GM18498 (cell line): ENCODE measurements at regions not wholly inside any gene's neighbourhood (a gene's known extent, or its start where the extent isn't known, plus 50 kb on each side); places are given as distances from the start of the nearest gene placed in this dataset.

ENCODE experiments used
- ATAC-seq: cut with Tn5 transposase; IDR thresholded peaks from one replicate; pipeline ENCODE4 v1.9.1; 2021; ENCODE audit warnings: mild to moderate bottlenecking, moderate library complexity; ENCODE audit not compliant: unreplicated experiment

DNA sequence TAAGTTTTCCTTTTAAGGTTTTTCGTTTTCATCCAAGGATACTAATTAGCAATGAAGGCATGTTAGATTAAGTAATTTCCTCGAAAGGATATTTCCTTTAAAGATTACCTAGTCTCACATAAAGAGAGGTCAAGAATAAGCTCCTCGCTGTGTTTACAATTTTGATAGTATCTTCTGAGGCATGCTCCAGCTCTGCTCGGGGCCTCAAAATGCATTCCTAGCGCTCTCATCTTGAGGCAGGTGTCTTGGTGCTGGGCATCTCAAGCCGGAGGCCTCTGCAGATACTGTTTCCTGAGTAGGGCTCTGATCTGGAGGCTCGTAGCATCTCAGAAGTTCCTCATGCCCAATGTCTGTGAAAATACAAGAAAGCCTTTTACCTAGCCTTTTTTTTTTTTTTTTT, 128.6 kb upstream of the SNX19 start:
- ATAC-seq = no peak

DNA sequence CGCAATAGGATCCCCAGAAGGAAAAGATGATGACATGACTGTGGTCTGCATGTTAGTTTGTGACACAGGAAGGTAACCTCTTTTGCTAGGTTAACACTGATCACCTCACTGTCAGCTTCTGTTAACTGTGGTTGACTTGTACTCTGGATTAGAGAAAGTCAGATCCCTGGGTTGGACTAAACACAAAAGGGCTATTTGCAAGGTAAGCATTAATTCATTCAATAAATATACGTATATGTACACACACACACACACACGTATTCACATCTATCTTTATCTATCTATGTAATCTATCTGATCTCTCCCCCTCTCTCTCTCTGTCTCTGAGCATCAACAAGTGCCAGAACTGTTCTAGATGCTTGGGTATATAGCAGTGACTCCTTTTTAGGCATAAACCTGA, 136.1 kb upstream of the SNX19 start:
- ATAC-seq = no peak

DNA sequence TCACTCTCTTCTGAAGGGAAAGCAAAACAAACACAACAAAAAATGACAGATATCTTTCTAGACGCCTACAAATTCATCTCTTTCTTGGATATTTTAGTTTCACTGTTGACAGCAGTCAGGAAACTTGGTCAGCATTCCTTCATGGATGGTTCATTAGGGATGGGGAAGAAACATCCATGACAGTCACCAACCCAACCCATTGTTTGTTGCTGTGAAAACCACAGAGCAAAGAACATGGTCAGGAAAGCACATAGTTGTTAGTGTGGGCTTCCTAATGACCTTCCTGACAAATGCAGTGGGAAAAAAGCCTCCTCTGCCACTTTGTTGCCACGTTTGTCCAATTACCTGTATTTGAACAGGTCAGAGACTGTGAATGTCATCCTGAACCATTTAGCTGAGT, 139.8 kb upstream of the SNX19 start:
- no peak for ATAC-seq

DNA sequence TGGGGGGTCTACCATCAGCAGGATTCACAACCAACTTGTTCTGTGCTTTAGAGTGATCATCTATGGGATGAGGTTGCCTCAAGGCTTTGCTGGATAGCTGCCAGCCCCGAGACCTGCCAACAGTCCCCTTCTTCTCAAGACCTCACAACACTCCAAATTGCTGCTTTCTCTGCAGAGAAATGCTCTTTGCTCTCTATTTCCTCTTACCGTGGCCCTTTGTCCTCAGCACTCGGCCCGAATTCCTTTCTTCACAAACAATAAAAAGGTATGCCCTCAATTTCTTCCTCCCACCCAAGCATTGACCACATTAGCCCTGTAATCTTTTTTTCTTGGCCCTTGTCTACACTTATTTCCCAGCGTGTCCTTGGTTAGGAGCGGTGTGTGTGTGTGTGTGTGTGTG, 147.4 kb upstream of the SNX19 start:
- ATAC-seq = no peak

DNA sequence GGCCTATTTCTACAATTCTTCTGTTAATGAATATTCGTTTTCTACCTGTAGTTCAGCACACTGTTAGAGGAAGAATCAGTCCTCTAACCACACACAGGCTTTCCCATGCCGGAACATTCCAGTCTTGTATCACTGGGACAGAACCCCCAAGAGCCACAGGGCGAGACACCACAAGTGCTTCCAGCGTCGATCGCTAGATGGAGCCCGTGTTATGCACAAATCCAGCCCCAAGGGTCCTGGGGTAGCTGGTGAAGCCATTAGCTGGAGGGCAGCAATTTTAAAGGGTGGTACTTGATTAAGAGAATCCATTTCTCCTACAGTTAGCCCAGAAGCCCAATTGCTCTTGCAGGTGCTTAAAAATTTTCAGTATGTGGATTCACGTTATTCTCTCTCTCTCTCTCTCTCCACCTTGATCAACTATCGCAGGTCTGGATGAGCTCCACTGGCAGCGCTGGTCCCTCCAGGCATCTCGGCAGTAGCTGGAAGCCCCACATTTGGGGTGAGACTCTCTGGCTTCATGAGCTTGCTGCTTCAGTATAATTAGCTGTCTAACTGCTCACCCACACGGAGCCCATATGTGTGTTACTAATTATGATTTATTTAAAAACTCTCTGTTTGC, 148.2 kb upstream of the SNX19 start:
- peak; percentile 89 for ATAC-seq

DNA sequence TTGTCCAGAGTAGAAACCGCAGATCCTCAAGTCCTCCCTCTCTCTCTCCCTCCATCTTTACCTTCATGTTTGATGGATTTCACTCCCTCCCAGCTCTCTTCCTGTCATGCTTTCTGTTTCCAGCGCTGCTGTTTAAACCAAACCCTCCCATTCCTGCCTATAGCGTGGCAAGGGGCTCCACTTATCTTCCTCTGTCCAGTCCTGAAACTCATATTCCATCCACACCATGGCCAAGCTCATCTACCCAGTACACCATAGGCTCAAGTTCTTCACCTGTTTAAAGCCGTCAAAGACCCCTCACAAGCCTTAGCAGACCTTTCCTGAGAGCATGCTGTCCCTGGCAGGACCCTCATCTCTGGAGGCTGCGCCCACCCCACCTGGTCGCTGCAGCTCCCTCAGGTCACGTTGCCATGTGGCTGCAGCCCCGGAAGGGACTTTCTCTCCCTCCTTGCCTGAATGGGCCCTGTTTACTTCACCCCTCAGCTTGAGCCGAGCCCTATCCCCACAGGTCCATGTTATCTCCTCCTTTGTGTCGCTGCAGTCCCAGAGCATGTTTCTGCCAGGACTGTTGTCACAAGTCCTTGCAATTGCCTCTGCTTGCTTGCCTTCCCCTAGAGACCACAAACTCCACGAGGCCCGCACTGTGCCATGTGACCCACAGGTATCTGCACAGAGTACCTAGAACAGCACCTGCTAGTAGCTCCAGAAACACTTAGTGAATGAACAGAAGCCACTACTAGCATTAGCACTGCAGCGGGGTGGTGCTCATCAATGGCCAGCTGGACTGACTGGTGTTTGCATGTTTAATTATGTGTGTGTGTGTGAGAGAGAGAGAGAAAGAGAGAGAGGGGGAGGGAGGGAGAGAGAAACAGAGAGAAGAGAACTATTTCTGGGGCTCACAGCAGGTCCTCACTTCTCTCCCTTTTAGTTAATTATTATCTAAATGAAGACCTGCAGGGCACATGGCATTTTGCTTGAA, 149.4 kb upstream of the SNX19 start:
- no peak for ATAC-seq

DNA sequence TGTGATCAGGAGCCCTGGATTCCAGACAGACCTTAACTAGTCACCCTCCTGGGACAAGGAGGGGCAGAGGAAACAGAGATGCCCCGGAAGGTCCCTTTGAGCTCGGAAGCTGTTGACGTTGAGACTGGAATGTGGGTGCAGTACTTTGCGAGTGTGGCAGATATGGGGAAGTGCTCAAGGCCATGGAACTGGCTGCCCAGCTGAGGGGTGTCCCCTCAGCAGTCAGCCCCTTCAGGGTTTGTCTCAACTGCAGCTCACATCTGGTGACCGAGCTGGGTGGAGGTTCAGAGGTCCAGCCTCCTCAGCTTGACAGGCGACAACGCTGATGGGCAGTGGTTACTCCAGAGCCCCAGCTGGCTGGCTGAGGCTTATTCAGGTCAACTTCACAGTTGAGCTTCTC, 150.3 kb upstream of the SNX19 start:
- ATAC-seq = no peak

DNA sequence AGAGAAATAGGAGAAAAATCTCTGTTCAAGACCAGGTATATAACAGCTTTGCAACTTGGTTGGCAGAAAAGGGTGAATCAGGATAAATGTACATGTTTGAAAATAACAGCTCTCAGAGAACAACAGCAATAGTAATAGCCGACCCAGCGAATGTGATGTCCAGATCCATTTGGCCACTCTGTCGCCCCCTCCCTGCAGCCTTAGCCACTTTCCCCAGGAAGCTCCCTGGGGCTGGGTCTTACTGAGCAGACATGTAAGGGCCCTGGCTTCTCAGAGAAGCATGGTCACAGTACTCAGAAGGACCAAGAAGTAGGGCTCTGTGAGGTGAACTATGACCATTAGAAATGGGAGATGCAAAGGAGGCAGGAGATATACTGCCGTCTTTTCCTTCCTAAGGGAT, 154.1 kb upstream of the SNX19 start:
- no peak for ATAC-seq

DNA sequence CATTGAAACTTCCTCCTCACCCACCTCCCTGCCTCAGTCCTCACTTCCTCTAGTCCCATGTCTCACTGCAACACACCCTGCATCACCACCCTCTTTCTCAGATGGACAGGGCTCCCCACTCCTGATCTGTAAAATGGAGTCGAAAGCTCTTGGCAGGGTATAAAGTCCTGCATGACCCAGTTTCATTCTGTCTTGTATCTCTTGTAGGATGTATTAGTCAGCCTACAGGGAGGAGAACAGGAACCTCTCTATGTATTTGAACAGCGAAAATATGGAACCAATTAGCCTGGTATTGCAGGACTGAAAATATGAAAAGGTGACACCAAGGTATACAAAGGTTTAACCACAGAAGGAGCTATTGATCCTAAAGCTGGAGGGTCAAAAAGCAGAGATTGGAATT, 156.9 kb upstream of the SNX19 start:
- no peak for ATAC-seq

DNA sequence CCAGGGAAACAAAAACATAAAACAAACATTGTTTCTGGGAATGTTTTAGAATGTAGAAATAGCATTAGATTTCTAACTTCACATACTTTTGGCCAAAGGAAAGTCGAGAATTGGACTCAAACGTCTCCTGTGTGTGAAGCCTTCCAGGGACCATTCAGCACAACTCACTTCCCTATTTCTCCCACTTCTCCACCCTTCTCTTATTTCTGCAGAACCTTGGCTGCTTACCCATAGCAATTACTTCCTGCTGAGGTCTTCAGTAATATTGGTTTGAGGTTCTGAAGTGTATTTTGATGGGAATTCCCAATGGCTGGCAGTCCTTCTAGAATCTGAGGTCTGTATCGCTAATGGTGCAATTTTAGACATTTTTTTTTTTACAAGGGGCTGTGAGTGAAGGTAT, 158.3 kb upstream of the SNX19 start:
- ATAC-seq = no peak

DNA sequence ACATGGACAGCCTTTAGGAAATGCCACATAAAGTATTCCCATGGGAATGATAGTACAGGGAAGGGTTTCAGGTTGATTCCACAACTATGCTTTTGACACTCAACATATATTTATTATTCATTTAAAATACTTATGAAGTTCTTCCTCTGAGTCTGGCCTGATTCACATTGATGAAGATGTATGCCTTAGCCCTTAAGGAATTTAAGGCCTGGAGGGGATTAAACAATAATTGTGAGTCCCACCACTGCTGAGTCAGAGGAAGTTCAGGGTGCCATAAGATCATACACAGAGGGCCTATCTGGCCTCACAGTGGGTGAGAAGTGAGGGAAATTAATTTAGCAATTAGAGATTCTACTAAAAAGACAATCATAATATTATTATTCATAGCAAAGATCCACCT, 161.1 kb upstream of the SNX19 start:
- ATAC-seq = no peak

DNA sequence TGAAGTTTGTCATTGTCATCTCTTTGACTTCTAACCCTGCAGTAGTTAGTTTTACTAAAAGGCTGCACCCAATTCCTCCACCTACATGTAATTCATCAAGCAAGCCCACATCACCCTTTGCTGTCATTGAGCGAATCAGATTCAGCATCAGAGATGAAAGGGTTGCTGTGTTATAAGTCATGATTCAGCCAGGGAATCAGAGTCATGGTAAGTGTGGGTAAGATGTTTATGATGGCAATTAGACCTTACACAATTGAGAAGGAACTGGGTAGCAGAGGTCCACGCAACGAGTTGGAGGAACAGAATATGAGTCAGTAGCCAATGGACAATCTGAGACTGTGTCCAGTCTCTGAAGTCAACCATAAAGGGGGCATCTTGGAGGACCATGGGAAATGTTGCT, 162.8 kb upstream of the SNX19 start:
- ATAC-seq = no peak

DNA sequence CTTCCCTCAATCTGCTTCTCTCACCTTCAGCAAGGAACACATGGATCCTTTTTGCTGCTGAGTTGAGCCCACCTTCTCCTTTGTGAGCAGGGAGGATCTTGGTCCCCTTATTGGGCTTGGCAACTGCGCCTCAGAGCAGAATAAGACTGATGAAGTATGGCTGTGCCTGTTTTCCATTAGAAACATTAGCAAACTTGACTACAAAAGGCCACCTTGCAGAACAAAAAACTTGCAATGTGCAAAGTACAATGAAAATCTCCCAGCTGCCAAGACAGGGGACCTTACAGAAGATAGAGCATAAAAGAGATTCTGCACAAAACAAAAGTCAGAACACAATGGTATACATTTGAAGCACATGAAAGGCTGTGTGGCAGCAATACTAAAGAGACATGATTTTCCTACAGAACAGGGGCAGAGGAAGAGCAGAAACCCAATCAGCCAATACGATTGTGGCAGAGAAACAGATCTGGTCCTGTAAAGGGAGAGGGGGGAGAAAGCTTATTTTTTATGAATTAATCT, 173.5 kb upstream of the SNX19 start:
- ATAC-seq = no peak

DNA sequence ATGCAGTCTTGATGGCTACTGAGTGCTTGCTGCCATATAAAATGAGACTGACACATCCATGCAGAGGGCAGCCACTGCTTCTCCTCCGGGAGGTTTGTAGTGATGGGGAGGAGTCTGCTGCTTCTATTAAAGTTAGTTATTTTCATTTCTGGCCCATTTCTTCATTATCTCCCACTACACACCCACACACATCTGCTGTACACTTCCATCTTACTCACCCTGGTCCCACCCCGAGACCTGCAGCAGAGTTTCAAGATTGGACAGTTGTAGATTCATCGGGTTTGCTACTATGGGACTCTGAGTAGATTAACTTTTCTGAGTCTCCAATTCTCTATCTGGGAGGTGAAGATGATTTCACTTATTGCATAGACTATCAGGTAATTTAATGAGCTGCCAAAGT, 176.2 kb upstream of the SNX19 start:
- no peak for ATAC-seq

DNA sequence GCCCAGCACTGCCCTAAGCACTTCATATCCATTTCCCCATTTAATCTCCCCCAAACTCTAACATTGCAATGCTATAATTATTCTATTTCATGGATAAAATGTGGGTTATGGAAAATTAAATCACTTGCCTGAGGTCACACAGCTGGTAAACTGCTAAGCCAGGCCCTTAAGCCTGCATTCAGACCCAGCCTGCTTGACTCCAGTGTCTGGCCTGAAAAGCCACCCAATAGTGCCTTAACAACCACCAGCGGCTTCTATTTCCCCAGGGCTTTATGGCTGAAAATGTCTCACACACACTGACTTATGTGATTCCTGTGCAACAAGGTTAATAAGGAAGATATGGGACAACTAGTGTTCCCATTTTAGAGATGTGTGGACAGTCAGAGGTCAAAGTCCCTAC, 178.5 kb upstream of the SNX19 start:
- no peak for ATAC-seq

DNA sequence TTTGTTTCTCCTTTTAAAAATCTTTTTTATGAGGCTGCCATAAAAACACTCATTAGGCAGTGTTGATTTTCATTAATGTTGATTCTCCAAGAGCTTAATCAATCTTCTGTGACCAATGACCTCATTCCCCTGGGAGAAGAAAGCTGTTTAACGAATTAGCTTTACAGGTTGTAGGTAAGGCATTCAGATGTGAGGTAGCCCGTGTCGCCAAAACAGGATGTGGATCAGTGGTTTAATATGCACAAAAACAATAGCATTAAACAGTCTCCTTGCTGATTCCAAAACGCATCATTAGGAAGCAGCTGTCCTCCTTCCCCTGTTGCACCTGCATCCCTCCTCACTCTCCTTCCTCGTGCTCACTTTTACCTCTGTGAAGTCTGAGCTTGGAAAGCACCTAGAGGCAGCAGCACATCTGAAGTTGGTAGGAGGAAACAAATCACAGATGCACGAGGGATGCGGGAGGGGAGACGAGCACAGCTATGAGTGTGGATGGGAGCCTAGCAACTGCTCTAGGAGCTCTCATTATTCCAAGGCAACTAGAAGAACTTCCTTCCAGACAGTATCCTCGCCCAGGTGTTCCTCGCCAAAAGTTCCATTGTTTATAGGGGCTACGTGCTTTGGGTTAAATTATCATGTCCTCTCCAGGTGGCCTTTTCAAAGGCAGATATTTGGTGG, 179.4 kb upstream of the SNX19 start:
- ATAC-seq = no peak

DNA sequence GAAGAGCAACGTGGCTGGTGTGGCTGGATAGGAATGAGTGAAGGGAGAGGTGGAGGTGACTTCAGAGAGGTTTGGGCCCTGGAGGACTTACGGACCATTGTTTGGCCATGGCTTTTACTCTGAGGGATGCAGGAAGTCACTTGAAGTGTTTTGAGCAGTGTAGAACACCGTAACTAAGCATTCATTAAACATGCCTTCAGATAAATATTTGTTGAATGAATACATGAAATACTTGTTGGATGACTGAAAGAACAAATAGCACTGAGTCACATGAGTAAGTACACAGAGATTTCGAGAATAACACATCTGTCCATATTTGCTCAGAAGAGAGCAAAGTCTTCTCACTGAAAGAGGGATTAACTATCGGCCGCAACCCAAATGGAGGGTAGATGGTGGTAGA, 182.7 kb upstream of the SNX19 start:
- ATAC-seq = no peak

DNA sequence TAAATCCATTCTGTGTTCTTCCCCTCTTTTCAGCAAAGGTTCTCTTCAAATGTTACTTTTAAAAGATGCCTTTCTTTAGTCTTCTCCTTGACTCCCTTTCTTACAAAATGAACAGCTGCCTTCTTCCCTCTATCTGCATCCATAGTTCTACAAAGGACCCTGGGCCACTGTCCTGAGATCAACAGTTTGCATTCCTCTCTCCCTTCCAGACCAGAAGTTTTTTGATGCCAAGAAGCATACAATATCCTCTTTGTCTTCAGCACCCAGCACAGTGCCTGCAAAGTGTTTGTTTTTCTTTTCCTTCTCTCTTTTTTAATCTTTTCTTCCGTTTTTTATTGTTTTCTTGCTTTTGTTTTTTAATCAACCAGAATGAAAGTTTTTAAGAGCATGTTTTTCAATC, 183.5 kb upstream of the SNX19 start:
- ATAC-seq = no peak

DNA sequence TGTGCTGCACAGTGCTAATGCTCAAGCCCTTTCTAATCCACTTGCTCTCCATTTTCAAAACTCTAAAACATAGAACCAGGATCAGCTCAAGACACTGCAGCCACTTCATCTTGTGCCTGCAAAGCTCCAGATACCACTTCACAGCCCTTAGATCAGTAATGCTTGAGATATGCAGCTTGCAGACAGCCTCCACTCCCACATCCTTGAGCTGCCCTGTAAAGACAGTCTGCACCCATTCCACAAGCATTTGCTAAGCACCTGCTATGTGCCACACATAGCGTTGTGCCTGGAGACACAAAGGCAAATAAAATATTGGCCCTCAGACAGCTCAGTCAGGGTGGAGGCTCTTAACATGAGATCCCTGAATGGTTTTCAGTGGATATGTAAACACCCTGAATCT, 192.5 kb upstream of the SNX19 start:
- no peak for ATAC-seq

DNA sequence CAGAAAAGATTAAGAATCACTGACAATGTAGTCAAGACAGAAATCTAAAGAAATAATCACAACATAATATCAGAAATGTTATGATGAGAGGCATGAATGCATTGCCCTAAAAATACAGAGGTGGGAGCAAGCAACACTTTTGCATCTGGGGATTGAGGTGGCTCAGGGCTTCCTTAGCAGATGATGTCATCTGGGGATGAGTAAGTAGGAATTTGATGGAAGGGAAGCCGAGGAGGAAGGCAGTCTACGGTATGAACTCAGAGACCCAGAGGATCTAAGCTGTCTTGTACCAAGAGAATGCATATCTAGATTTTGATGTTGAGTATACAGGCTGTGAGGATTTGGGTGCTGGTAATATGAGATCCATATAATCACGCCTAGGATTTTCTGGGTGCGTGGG, 193.0 kb upstream of the SNX19 start:
- ATAC-seq = no peak

DNA sequence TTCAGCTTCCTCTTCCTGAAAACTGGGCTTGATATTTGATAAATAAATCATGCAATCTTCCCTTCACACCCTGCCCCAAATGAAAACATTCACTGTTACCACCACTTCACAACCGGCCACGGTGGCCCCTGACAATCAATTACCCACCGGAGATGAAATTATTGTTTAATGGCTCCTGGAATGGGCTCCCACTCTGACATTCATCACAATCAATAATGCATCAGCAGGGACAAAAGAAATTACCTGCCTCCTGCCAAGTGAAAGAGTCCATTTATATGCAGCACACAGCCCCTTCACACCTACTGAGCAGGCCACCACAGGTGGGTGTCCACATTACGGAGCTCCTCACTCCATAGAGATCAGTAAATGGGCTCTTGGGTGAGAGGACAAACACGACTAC, 193.5 kb upstream of the SNX19 start:
- ATAC-seq = no peak

DNA sequence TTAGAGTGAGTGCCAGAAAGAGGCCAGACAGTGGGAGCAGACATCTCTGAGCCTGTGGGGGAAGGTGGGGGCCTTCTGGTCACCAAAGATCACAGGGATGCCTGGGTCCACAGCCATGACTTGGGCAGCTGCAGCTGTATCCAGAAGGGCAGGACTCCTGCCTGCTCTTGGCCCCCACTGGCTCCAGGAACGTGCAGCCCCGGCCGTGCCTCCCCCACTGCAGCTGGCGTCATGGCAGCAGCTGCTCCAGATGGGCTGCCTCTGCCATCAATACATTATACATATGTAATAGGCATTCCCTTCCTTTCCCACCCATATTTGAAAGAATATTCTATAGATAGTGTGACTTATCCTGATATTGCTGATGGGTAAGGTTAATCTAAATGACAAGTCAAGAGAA, 195.5 kb upstream of the SNX19 start:
- no peak for ATAC-seq
